Keratinocyte (primary cell): ENCODE measurements at regions not wholly inside any gene's neighbourhood (a gene's known extent, or its start where the extent isn't known, plus 50 kb on each side); places are given as distances from the start of the nearest gene placed in this dataset.

ENCODE experiments used
- DNase-seq: peaks from one replicate; pipeline ENCODE4 v3.0.0-alpha.2; 2011; ENCODE audit warnings: low read depth, missing footprints, low spot score
- FAIRE-seq: peaks from 2 replicates; lab custom pipeline; 2011; peaks lifted over from hg19 to GRCh38; lab: Jason Lieb, UNC
- H2AFZ ChIP-seq: 2 replicates; pipeline ENCODE4 v1.6.0; 2012; ENCODE audit warnings: low read length, control low read depth, inconsistent platforms; ENCODE audit not compliant: control insufficient read depth
- H3K27ac ChIP-seq: 2 replicates; pipeline ENCODE4 v1.5.1; 2011; ENCODE audit warnings: low read length; ENCODE audit not compliant: control insufficient read depth, insufficient read depth
- H3K27me3 ChIP-seq: 3 replicates; pipeline ENCODE4 v1.6.0; 2011; ENCODE audit warnings: low read length; ENCODE audit not compliant: control insufficient read depth, insufficient read depth; ENCODE audit errors: extremely low read depth
- H3K36me3 ChIP-seq, 2 experiments: 2 replicates in 1 of 2; 3 replicates in 1 of 2; pipeline ENCODE4 v1.5.1; 2011; ENCODE audit warnings: low read length in 2 of 2, mild to moderate bottlenecking in 1 of 2; ENCODE audit not compliant: control insufficient read depth in 2 of 2, insufficient read depth in 2 of 2; ENCODE audit errors: extremely low read depth in 1 of 2
- H3K4me1 ChIP-seq: 3 replicates; pipeline ENCODE4 v1.5.1; 2011; ENCODE audit warnings: low read length; ENCODE audit not compliant: control insufficient read depth, insufficient read depth; ENCODE audit errors: extremely low read depth
- H3K4me2 ChIP-seq: 3 replicates; pipeline ENCODE4 v1.6.0; 2011; ENCODE audit warnings: low read depth, low read length; ENCODE audit not compliant: control insufficient read depth, insufficient read depth; ENCODE audit errors: extremely low read depth
- H3K4me3 ChIP-seq, 3 experiments: fragments of 200-600 bp in 1 of 3; sonication (generic) in 1 of 3; 2 replicates in 2 of 3; 3 replicates in 1 of 3; pipeline ENCODE4 v1.5.1; 2011 to 2016; ENCODE audit warnings: low read length in 3 of 3, mild to moderate bottlenecking in 3 of 3, control low read depth in 2 of 3, inconsistent platforms in 1 of 3, low read depth in 1 of 3, mixed read lengths in 1 of 3, mixed run types in 1 of 3, moderate library complexity in 1 of 3; ENCODE audit not compliant: control insufficient read depth in 2 of 3, insufficient read depth in 2 of 3; ENCODE audit errors: extremely low read depth in 1 of 3
- H3K79me2 ChIP-seq: 2 replicates; pipeline ENCODE4 v1.6.0; 2012; ENCODE audit warnings: low read length; ENCODE audit not compliant: control insufficient read depth, insufficient read depth
- H3K9ac ChIP-seq: 3 replicates; pipeline ENCODE4 v1.6.0; 2011; ENCODE audit warnings: low read length; ENCODE audit not compliant: control insufficient read depth, insufficient read depth; ENCODE audit errors: extremely low read depth
- H3K9me1 ChIP-seq: 3 replicates; pipeline ENCODE4 v1.6.0; 2011; ENCODE audit warnings: low read length; ENCODE audit not compliant: control insufficient read depth, insufficient read depth; ENCODE audit errors: extremely low read depth
- H3K9me3 ChIP-seq: 2 replicates; pipeline ENCODE4 v1.5.1; 2012; ENCODE audit warnings: low read depth, low read length; ENCODE audit not compliant: control insufficient read depth
- H4K20me1 ChIP-seq: 3 replicates; pipeline ENCODE4 v1.6.0; 2011; ENCODE audit warnings: low read length; ENCODE audit not compliant: control insufficient read depth, insufficient read depth; ENCODE audit errors: extremely low read depth
- CTCF ChIP-seq, 3 experiments: IDR thresholded peaks in 1 of 3; conservative IDR thresholded peaks in 1 of 3; optimal IDR thresholded peaks in 1 of 3; 2 replicates in 2 of 3; 3 replicates in 1 of 3; pipeline versions ENCODE3 to v1.5.1; 2011; ENCODE audit warnings: low read length in 3 of 3, mild to moderate bottlenecking in 3 of 3, moderate library complexity in 2 of 3, control low read depth in 1 of 3, inconsistent platforms in 1 of 3; ENCODE audit not compliant: insufficient read depth in 2 of 3; ENCODE audit errors: extremely low read depth in 1 of 3
- EZH2 ChIP-seq: IDR thresholded peaks from one replicate; pipeline ENCODE4 v1.6.1; 2012; ENCODE audit warnings: inconsistent platforms, mild to moderate bottlenecking, low read length, moderate library complexity
- dilution Hi-C: fragments of 300-500 bp; cut with MboI; formaldehyde crosslinking; loops from one replicate; pipeline ENCODE4 v1.7.0; 2020; ENCODE audit warnings: low sequenced_read_pairs; ENCODE audit not compliant: extremely low pct_ligation_motif_present

- Histone ChIP-seq H3K36me3 (no peaks in the 10 kb centered on the region), H3K79me2 (no peaks in the 10 kb centered on the region), H2AFZ (no peak overlapping the region), H3K27ac (no peak overlapping the region), H3K4me1 (no peaks in the 10 kb centered on the region), H4K20me1 (no peaks in the 10 kb centered on the region), H3K27me3 (peaks cover 3% of the 10 kb centered on the region), H3K9me3 (no peaks in the 10 kb centered on the region), H3K4me3 (no peak overlapping the region), H3K9ac (no peak overlapping the region), H3K4me2 (no peak overlapping the region), H3K9me1 (no peaks in the 10 kb centered on the region)
- dilution Hi-C loops = no loop called here
- DNase-seq (no peak), FAIRE-seq (no peak)
- no peak for TF ChIP-seq EZH2
- TF ChIP-seq CTCF (optimal IDR thresholded peaks at IDR 0.05 in 1 of 3, IDR thresholded peaks at IDR 0.05 in 1 of 3, conservative IDR thresholded peaks at IDR 0.05 in 1 of 3; ENCODE audit: extremely low read depth in 1 of 3, insufficient read depth in 2 of 3, low read length in 3 of 3) = no peak
Measured at GRCh38 chr1:22363403-22364325, 88.0 kb upstream of the ZBTB40 start.

- H3K27ac ChIP-seq = no peak overlapping the region
- no peaks in the 10 kb centered on the region for H3K4me1 ChIP-seq
- H3K9me3 ChIP-seq = no peaks in the 10 kb centered on the region
- peaks cover 3% of the 10 kb centered on the region for H3K27me3 ChIP-seq
- no peak for DNase-seq
- no peak for FAIRE-seq
- no peak overlapping the region for H3K4me2 ChIP-seq
- TF ChIP-seq EZH2 (no peak), CTCF (optimal IDR thresholded peaks at IDR 0.05 in 1 of 3, IDR thresholded peaks at IDR 0.05 in 1 of 3, conservative IDR thresholded peaks at IDR 0.05 in 1 of 3; ENCODE audit: extremely low read depth in 1 of 3, insufficient read depth in 2 of 3, low read length in 3 of 3) (no peak)
- dilution Hi-C loops = no loop called here
- H3K79me2 ChIP-seq = no peaks in the 10 kb centered on the region
- H3K9me1 ChIP-seq = no peaks in the 10 kb centered on the region
- no peaks in the 10 kb centered on the region for H3K36me3 ChIP-seq
- H3K4me3 ChIP-seq = no peak overlapping the region
- H4K20me1 ChIP-seq = no peaks in the 10 kb centered on the region
- no peak overlapping the region for H2AFZ ChIP-seq
- H3K9ac ChIP-seq = no peak overlapping the region
Measured at GRCh38 chr1:22364326-22364650, 87.4 kb upstream of the ZBTB40 start.
